SK-N-SH (cell line): ENCODE measurements at regions not wholly inside any gene's neighbourhood (a gene's known extent, or its start where the extent isn't known, plus 50 kb on each side); places are given as distances from the start of the nearest gene placed in this dataset.

Experiments used
- CTCF ChIA-PET: fragments of 300-600, 350-600 bp; formaldehyde crosslinking; extraction: SDS; loops from one replicate; lab custom pipeline; 2021; lab: Yijun Ruan, JAX
- POLR2A ChIA-PET: fragments of 350-600 bp; sonication (Branson Sonifier 250); formaldehyde crosslinking; extraction: SDS; loops from one replicate; lab custom pipeline; 2020; ENCODE audit warnings: antibody characterized with exemption, inconsistent platforms; lab: Yijun Ruan, JAX
- DNase-seq: peaks from one replicate; pipeline ENCODE4 v3.0.0; 2012
- H2AFZ ChIP-seq: fragments of 200-600 bp; sonication (generic); 2 replicates; pipeline ENCODE4 v1.8.1; 2016; ENCODE audit warnings: antibody characterized with exemption, mild to moderate bottlenecking, low read depth
- H3F3A ChIP-seq: fragments of 200-600 bp; sonication (generic); replicated peaks from 2 replicates; pipeline ENCODE3; 2016; ENCODE audit warnings: antibody characterized with exemption, mild to moderate bottlenecking; ENCODE audit not compliant: insufficient read depth
- H3K27ac ChIP-seq, 2 experiments: fragments of 200-500 bp in 1 of 2; fragments of 200-600 bp in 1 of 2; sonication (Bioruptor generic) in 1 of 2; sonication (generic), shearing (Covaris generic) in 1 of 2; 2 replicates each; pipeline versions ENCODE4 v1.5.1 to v1.6.1; 2014 to 2016; ENCODE audit warnings: low read depth in 2 of 2, inconsistent platforms in 1 of 2, low read length in 1 of 2, mild to moderate bottlenecking in 1 of 2, mixed read lengths in 1 of 2
- H3K27me3 ChIP-seq: fragments of 200-600 bp; sonication (generic), shearing (Covaris generic); 2 replicates; pipeline ENCODE4 v1.6.1; 2016; ENCODE audit warnings: mixed run types; ENCODE audit not compliant: insufficient read depth
- H3K36me3 ChIP-seq, 2 experiments: fragments of 200-500 bp in 1 of 2; fragments of 200-600 bp in 1 of 2; sonication (Bioruptor generic) in 1 of 2; sonication (generic) in 1 of 2; replicated peaks in 1 of 2; 2 replicates each; pipeline versions ENCODE3 to v1.5.1; 2014 to 2016; ENCODE audit warnings: low read length in 1 of 2, mild to moderate bottlenecking in 1 of 2; ENCODE audit not compliant: insufficient read depth in 2 of 2, control insufficient read depth in 1 of 2
- H3K4me1 ChIP-seq, 2 experiments: fragments of 200-500 bp in 1 of 2; fragments of 200-600 bp in 1 of 2; sonication (Bioruptor generic) in 1 of 2; sonication (generic), shearing (Covaris generic) in 1 of 2; 2 replicates each; pipeline versions ENCODE4 v1.5.1 to v1.6.1; 2014 to 2016; ENCODE audit warnings: low read depth in 1 of 2, low read length in 1 of 2, mixed run types in 1 of 2; ENCODE audit not compliant: insufficient read depth in 2 of 2, control insufficient read depth in 1 of 2
- H3K4me2 ChIP-seq: fragments of 200-600 bp; sonication (generic), shearing (Covaris generic); 2 replicates; pipeline ENCODE4 v1.6.1; 2017; ENCODE audit warnings: mixed run types
- H3K4me3 ChIP-seq, 2 experiments: fragments of 200-500 bp in 1 of 2; fragments of 200-600 bp in 1 of 2; sonication (Bioruptor generic) in 1 of 2; sonication (generic), shearing (Covaris generic) in 1 of 2; 2 replicates each; pipeline versions ENCODE4 v1.5.1 to v1.8.1; 2014 to 2016; ENCODE audit warnings: low read depth in 2 of 2, inconsistent platforms in 1 of 2, low read length in 1 of 2, mild to moderate bottlenecking in 1 of 2, mixed read lengths in 1 of 2, moderate library complexity in 1 of 2
- H3K79me2 ChIP-seq: fragments of 200-600 bp; sonication (generic); 2 replicates; pipeline ENCODE4 v1.8.1; 2017; ENCODE audit warnings: mild to moderate bottlenecking; ENCODE audit not compliant: insufficient read depth
- H3K9ac ChIP-seq: fragments of 200-600 bp; sonication (generic); 2 replicates; pipeline ENCODE4 v1.6.1; 2017; ENCODE audit warnings: mixed run types
- H3K9me2 ChIP-seq: fragments of 200-600 bp; sonication (generic); 2 replicates; pipeline ENCODE4 v1.6.1; 2017; ENCODE audit warnings: mixed run types
- H3K9me3 ChIP-seq: fragments of 200-600 bp; sonication (generic); 2 replicates; pipeline ENCODE4 v1.6.1; 2017; ENCODE audit warnings: mixed run types, mild to moderate bottlenecking, moderate library complexity
- H4K20me1 ChIP-seq: fragments of 200-600 bp; sonication (generic); 2 replicates; pipeline ENCODE4 v1.6.1; 2017; ENCODE audit warnings: mild to moderate bottlenecking, mixed run types; ENCODE audit not compliant: insufficient read depth
- ELF1 ChIP-seq: IDR thresholded peaks from 2 replicates; pipeline ENCODE4 v1.4.0; 2012
- EP300 ChIP-seq, 2 experiments: IDR thresholded peaks; 2 replicates each; pipeline versions ENCODE4 v1.4.0 to v1.6.1; 2012; ENCODE audit warnings: borderline replicate concordance in 1 of 2, low read depth in 1 of 2, low read length in 1 of 2
- FOXJ3 ChIP-seq: sonication (generic); formaldehyde crosslinking; IDR thresholded peaks from 2 replicates; pipeline ENCODE4 v1.5.1; 2020; ENCODE audit warnings: mild to moderate bottlenecking, missing genetic modification reagents
- GABPA ChIP-seq: IDR thresholded peaks from 2 replicates; pipeline ENCODE4 v1.4.0; 2012; ENCODE audit warnings: low read depth, mild to moderate bottlenecking
- GATA2 ChIP-seq: sonication (generic); formaldehyde crosslinking; IDR thresholded peaks from 2 replicates; pipeline ENCODE4 v1.5.0; 2020; ENCODE audit warnings: mild to moderate bottlenecking, missing genetic modification reagents
- JUND ChIP-seq: IDR thresholded peaks from 2 replicates; pipeline ENCODE4 v1.4.0; 2012
- MXI1 ChIP-seq: IDR thresholded peaks from 2 replicates; pipeline ENCODE4 v1.6.1; 2012; ENCODE audit warnings: mild to moderate bottlenecking, low read depth, low read length, improper control_type of control experiment
- RFX5 ChIP-seq: IDR thresholded peaks from 2 replicates; pipeline ENCODE4 v1.6.1; 2012; ENCODE audit warnings: mild to moderate bottlenecking, improper control_type of control experiment, low read length
- RXRA ChIP-seq: IDR thresholded peaks from 2 replicates; pipeline ENCODE4 v1.4.0; 2012; ENCODE audit warnings: low read depth, mild to moderate bottlenecking, borderline replicate concordance
- SMC3 ChIP-seq: IDR thresholded peaks from 2 replicates; pipeline ENCODE4 v1.6.1; 2012; ENCODE audit warnings: low read depth, low read length, improper control_type of control experiment
- TEAD4 ChIP-seq: IDR thresholded peaks from 2 replicates; pipeline ENCODE4 v1.4.0; 2012; ENCODE audit warnings: mild to moderate bottlenecking, borderline replicate concordance; ENCODE audit not compliant: insufficient read depth
- WGBS: methylation state at CpG from one replicate; pipeline ENCODE4 v1.1.6; 2017; ENCODE audit warnings: low lambda C conversion rate; 5-methylcytosine and 5-hydroxymethylcytosine counted together
- TF ChIP-seq, protein P1 (sequence below): IDR thresholded peaks from 2 replicates; pipeline ENCODE4; 2012
- TF ChIP-seq, protein P2 (sequence below): IDR thresholded peaks from 2 replicates; pipeline ENCODE4 v1.4.0; 2012; ENCODE audit warnings: low read depth, borderline replicate concordance
- TF ChIP-seq, protein P3 (sequence below): IDR thresholded peaks from 2 replicates; pipeline ENCODE4 v1.6.1; 2012; ENCODE audit warnings: mild to moderate bottlenecking, low read depth, low read length, moderate library complexity
- TF ChIP-seq, protein P4 (sequence below): fragments of 200-600 bp; sonication (generic); IDR thresholded peaks from 2 replicates; pipeline ENCODE4 v1.6.1; 2017; ENCODE audit warnings: antibody characterized with exemption, mild to moderate bottlenecking, moderate library complexity

DNA sequence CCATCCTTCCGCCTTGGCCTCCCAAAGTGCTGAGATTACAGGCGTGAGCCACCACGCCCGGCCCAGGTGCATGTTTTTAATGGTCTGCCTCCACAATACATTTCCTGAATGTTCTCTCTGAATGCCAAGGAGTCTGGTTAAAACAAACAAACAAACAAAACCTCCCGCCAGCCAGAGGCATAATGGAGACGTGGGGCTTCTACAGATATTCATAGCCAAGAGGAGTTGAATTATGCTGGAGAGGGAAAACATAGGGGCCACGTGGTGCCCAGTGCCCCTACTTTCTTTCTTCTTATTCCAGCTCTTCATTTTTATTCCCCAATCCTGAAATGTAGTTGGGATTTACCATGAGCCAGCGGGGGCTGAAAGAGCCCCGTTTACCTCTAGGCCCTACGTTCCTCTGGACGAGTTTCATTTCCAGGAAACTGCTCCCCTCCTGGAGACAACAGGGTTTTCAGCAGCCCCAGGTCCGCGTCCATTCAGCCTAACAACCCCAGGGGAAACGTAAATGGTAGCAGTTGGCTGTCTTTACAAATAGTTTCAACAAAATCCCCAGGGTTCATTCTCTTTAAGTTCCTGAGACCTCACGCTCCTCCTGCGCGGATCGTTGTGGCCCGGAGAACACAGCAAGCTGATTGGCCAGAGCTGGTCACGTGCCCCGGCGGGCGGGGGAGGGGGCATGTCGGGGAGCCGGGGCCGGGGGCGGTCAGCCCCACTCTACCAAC, 108.5 kb upstream of the ESRRB start:
- Histone ChIP-seq H3K79me2 (no peaks in the 10 kb centered on the region), H3K9me3 (no peaks in the 10 kb centered on the region), H3K4me2 (peak overlapping the region; percentile 37; the same call in 1 of the 2 replicates), H3K4me3 (peak overlapping the region; percentile 34 to 47; a peak in 3 of 4 replicates), H3K9ac (no peak overlapping the region), H3K9me2 (no peaks in the 10 kb centered on the region), H3K27me3 (no peaks in the 10 kb centered on the region), H4K20me1 (no peaks in the 10 kb centered on the region), H3K4me1 (no peaks in the 10 kb centered on the region; a peak in 1 of 4 replicates), H3K36me3 (no peaks in the 10 kb centered on the region), H3K27ac (no peak overlapping the region), H2AFZ (0 out of 2 replicates have a peak overlapping the region, but pooled peaks have one; percentile 29), H3F3A (no peaks in the 10 kb centered on the region)
- peak; percentile 73 for DNase-seq
- POLR2A ChIA-PET = no interaction called here
- WGBS = 42% methylated on average over 27 of the region's 27 CpGs
- TF ChIP-seq GATA2 (CRISPR knock-in tag) (no peak), RFX5 (no peak), MXI1 (no peak), EP300 (IDR thresholded peaks at IDR 0.05; ENCODE audit: borderline replicate concordance in 1 of 2, low read depth in 1 of 2, low read length in 1 of 2) (no peak), SMC3 (no peak), JUND (no peak), FOXJ3 (CRISPR knock-in tag) (no peak), TEAD4 (no peak), ELF1 (no peak), GABPA (no peak), RXRA (no peak)
- TF ChIP-seq, protein P1, sequence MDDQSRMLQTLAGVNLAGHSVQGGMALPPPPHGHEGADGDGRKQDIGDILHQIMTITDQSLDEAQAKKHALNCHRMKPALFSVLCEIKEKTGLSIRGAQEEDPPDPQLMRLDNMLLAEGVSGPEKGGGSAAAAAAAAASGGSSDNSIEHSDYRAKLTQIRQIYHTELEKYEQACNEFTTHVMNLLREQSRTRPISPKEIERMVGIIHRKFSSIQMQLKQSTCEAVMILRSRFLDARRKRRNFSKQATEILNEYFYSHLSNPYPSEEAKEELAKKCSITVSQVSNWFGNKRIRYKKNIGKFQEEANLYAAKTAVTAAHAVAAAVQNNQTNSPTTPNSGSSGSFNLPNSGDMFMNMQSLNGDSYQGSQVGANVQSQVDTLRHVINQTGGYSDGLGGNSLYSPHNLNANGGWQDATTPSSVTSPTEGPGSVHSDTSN = no peak
- TF ChIP-seq, protein P2, sequence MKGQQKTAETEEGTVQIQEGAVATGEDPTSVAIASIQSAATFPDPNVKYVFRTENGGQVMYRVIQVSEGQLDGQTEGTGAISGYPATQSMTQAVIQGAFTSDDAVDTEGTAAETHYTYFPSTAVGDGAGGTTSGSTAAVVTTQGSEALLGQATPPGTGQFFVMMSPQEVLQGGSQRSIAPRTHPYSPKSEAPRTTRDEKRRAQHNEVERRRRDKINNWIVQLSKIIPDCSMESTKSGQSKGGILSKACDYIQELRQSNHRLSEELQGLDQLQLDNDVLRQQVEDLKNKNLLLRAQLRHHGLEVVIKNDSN = peak; percentile 89
- TF ChIP-seq, protein P3, sequence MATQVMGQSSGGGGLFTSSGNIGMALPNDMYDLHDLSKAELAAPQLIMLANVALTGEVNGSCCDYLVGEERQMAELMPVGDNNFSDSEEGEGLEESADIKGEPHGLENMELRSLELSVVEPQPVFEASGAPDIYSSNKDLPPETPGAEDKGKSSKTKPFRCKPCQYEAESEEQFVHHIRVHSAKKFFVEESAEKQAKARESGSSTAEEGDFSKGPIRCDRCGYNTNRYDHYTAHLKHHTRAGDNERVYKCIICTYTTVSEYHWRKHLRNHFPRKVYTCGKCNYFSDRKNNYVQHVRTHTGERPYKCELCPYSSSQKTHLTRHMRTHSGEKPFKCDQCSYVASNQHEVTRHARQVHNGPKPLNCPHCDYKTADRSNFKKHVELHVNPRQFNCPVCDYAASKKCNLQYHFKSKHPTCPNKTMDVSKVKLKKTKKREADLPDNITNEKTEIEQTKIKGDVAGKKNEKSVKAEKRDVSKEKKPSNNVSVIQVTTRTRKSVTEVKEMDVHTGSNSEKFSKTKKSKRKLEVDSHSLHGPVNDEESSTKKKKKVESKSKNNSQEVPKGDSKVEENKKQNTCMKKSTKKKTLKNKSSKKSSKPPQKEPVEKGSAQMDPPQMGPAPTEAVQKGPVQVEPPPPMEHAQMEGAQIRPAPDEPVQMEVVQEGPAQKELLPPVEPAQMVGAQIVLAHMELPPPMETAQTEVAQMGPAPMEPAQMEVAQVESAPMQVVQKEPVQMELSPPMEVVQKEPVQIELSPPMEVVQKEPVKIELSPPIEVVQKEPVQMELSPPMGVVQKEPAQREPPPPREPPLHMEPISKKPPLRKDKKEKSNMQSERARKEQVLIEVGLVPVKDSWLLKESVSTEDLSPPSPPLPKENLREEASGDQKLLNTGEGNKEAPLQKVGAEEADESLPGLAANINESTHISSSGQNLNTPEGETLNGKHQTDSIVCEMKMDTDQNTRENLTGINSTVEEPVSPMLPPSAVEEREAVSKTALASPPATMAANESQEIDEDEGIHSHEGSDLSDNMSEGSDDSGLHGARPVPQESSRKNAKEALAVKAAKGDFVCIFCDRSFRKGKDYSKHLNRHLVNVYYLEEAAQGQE = no peak
- TF ChIP-seq, protein P4, sequence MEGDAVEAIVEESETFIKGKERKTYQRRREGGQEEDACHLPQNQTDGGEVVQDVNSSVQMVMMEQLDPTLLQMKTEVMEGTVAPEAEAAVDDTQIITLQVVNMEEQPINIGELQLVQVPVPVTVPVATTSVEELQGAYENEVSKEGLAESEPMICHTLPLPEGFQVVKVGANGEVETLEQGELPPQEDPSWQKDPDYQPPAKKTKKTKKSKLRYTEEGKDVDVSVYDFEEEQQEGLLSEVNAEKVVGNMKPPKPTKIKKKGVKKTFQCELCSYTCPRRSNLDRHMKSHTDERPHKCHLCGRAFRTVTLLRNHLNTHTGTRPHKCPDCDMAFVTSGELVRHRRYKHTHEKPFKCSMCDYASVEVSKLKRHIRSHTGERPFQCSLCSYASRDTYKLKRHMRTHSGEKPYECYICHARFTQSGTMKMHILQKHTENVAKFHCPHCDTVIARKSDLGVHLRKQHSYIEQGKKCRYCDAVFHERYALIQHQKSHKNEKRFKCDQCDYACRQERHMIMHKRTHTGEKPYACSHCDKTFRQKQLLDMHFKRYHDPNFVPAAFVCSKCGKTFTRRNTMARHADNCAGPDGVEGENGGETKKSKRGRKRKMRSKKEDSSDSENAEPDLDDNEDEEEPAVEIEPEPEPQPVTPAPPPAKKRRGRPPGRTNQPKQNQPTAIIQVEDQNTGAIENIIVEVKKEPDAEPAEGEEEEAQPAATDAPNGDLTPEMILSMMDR = peak; percentile 9; the same call in 1 of the 2 replicates
- CTCF ChIA-PET = interaction anchor here (0.7 kb wide), 1 partner anchor 120 kb away, joined by 3 read pairs; no protein-coding TSS in a partner anchor
